ENCODE measurements at regions not wholly inside any gene's neighbourhood (a gene's known extent, or its start where the extent isn't known, plus 50 kb on each side); places are given as distances from the start of the nearest gene placed in this dataset.
A peak's percentile ranks its signal among the peaks of the same experiment; 100 is the strongest.

DNA sequence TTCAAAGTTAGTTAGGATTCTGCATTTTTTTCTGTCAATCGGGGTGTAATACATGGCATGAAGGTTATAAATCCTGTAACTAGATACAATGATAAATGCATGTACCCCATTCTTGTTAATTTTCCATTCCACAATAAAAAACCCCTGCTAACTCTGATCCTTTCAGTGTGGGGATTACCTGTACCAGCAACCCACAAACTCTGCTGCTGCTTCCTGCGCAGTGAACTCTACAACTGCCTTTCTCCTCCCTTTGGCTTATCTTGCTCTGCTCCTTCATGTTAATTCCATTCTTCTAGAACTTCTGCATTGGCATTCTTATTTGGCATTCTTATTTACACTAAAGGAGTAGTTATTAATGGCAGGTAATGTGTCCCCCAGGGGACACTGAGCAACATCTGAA, 273.1 kb downstream of the KLF12 start:
- no peak for DNase-seq (ENCODE audit: low read depth in 2 of 3, low spot score in 2 of 3)

DNA sequence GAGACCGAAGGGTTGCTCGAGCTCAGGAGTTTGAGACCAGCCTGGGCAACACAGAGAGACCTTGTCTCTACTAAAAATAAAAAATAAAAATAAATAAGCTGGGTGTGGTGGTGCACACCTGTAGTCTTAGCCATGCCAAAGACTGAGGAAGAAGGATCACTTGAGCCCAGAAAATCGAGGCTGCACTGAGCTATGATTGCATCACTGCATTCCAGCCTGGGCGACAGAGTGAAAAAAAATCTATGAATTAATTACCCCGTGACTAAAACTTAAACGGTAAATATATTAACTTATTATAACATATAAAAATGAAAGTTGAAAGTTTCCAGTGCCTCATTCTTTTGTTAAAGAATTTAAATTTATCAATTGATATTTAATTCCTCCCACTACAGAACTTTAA, 273.7 kb downstream of the KLF12 start:
- no peak for DNase-seq (ENCODE audit: low read depth in 2 of 3, low spot score in 2 of 3)

DNA sequence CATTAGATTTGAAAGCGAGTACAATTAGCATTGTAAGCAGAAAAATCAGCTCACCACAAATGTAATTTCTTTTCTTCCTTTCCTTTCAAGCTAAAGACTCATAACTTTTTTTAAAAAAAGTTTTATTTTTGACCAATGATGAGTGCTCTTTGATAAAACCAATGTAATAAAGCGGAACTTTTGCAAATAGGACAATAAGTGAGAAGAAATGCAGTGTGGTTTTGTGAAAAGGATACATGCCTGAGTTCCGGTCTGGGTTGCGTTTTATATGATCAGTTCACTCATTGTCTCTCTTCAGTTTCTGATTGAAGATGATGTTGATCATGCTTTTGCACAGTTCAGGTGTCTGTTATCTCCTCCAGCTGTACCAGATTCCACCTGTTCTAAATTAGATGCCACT, 274.4 kb downstream of the KLF12 start:
- DNase-seq (ENCODE audit: low read depth in 2 of 3, low spot score in 2 of 3) = no peak

DNA sequence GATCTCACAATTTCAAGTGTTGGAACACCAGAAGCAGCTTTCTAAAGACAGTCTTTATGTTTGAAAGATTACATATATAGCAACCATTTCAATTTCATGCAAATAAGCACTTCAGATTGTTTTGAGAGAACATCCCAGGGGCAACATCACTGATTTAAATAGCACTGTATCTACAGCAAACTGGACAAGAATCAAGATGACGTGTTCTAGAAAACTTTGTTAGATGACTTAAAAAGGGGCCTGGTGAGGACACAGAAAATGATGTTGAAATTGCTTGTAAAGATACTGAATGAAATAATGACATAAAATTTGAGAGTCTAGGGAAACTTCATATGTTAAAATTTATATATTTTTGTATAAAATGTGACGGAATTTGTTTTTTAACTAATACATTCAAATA, 277.1 kb downstream of the KLF12 start:
- DNase-seq (ENCODE audit: low read depth in 2 of 3, low spot score in 2 of 3) = no peak

DNA sequence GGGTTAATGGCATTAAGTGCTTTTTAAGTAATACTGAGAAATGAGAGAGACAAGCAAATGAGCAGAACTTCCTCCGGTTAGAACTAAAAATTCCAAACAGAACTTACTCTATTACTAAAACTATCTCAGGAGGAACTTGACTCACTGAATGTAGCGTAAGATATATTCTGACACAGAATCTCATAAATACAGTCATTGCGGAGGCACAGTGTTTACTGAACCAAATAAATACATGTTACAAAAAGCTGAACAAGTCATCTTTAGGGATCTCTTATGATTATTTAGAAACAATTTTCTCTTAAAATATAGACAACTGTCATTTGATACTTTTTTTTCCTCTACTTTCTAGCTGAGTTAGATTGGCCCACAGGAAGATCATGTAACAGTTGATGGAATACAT, 283.1 kb downstream of the KLF12 start:
- DNase-seq (ENCODE audit: low read depth in 2 of 3, low spot score in 2 of 3) = no peak

DNA sequence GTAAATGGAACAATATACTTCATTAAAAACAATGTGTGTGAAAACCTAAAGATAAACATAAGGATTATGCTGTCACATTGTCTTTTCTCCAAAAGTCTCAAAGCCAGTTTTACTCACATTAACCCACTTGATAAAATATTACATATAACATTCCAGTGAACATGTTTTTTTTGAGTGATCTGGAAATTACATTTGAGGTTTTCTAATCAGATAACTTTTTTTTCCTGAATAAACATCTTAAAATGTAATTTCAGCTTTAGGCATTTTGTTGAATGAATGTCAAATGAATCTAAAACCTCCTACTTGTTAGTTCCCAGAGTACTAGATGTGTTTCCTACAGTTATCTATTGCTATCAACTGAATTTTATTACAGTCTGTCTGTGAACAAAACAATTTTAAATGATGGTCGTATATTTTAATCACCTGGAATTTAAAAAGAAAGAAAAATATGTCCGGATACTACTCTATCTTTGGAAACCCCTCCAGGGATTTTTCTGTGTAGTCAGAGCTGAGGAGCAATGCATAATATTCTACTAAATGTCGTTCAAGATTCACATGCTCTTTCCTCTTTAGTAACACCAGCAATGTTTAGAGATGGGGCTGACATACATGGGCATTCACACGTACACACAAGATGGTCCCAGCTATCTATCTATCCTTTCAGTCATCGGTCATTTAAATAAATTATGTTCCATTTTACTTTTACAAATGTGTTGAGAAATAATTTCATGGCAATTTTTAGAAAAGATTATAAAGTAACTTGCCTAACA, 283.9 kb downstream of the KLF12 start:
- DNase-seq (ENCODE audit: low read depth in 2 of 3, low spot score in 2 of 3) = no peak

DNA sequence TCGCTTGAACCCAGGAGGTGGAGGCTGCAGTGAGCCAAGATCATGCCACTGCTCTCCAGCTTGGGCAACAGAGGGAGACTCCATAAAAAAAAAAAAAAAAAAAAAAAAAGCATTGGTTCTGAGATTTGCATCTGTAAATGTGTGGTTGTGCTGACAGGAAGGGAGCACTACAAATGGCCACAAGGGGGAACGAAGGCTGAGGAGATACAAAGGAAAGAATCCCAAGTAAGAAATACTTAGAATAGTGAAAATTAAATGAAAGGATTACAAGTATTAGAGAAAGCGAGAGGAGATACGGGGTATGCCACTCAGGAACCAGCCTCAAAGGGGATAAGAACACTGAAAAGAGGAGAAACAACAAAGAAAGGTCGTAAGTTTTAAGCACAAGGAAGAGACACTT, 284.9 kb downstream of the KLF12 start:
- peak in 1 of 3 donors; percentile 31 for DNase-seq (ENCODE audit: low read depth in 2 of 3, low spot score in 2 of 3)

DNA sequence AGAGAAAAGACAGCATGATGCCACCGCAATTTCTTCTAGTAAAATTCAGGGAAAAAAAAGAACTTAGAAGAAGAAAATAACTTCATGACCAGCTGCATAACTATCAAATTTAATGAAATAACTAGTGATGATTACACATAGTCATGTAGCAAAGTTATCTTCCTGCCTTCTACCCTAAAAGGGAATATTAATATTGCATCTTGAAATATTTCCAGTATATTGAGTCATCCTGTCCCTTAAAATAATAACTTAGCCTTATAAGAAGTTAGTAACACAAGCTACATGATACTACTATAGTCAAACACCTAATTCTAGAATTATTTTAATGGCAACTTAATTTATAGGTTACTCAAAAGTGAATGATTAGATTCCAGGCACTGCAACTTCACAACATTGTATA, 289.2 kb downstream of the KLF12 start:
- no peak for DNase-seq (ENCODE audit: low read depth in 2 of 3, low spot score in 2 of 3)

DNA sequence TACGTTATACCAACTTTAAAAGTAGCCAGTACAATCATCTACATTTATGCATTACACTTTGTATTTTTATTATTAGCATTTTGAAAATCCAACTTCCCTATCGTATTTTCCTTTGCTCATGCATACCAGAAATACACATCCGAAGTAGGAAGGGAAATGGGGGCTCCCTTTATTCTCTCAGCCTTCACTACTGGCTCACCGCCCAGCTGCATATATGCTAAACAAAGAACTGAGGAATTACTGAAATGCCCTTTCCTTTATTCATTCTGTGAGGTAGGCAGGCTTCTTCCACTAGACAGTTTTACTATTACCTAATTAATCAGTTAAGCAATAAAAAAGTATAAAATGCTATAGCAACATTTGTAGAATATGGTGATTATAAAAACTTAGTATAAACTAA, 291.6 kb downstream of the KLF12 start:
- DNase-seq (ENCODE audit: low read depth in 2 of 3, low spot score in 2 of 3) = no peak

DNA sequence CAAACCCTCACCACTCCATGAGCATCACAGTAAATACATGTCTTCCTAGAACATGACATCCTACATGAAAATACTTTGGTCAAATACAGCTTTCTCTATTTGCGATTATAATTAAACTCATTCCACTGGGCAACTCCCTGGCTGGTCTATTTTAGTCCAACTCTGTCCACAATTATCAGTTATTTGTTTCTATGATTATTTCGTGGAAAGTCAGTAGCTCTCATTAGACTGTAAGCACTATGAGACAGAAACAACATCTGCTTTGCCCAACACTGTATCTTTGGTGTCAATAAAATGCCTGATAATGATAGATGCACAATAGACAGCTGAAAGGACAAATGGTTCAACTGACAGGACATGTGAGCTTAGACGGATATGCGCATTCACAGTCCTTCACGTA, 292.0 kb downstream of the KLF12 start:
- DNase-seq (ENCODE audit: low read depth in 2 of 3, low spot score in 2 of 3) = no peak

DNA sequence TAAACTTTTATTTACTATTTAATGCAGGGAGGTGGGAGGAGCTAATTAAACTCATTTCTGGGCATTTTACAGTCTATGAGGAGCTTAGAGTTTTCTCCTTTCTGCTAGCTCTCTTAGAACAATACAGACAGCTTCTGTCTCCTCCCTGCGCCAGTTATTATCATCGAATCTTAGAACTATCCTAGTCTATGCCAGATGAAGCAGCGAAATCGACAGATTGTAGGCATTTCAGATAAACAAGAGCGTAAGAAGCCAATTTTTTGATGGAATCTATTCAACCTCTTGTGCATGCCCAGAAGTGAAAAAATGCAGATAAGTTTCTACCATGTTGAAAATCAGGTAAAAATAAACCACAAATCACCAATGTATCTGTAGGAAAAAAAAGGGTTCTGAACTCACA, 297.1 kb downstream of the KLF12 start:
- DNase-seq (ENCODE audit: low read depth in 2 of 3, low spot score in 2 of 3) = no peak

DNA sequence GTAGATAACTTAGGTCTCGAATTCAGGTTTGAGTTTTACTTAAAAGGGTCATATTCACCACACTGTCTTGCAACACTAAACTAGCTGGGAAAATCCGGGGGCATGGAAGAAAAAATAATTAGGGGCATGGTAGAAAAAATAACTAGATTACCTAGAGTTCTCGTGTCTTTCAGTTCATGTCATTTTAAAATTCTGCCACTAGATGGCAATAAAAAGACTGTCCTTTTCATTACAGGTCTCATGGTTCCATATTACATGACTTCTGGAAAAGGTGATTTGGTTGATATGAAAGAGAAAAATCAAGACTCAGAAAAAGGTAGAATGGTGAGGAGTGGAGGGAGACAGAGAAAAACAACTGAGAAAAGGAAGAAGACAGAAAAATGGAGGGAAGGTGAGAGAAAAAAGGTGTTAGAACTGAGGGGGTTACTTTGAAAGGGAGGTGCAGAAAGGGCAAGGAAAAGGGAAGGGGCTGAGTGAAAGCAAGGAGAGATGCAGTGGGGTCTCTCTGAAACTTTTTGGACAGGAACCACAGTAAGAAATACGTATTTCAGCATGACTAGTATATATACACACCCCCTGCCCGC, 299.0 kb downstream of the KLF12 start:
- DNase-seq (ENCODE audit: low read depth in 2 of 3, low spot score in 2 of 3) = peak in 2 of 3 donors; percentile 35 to 69

DNA sequence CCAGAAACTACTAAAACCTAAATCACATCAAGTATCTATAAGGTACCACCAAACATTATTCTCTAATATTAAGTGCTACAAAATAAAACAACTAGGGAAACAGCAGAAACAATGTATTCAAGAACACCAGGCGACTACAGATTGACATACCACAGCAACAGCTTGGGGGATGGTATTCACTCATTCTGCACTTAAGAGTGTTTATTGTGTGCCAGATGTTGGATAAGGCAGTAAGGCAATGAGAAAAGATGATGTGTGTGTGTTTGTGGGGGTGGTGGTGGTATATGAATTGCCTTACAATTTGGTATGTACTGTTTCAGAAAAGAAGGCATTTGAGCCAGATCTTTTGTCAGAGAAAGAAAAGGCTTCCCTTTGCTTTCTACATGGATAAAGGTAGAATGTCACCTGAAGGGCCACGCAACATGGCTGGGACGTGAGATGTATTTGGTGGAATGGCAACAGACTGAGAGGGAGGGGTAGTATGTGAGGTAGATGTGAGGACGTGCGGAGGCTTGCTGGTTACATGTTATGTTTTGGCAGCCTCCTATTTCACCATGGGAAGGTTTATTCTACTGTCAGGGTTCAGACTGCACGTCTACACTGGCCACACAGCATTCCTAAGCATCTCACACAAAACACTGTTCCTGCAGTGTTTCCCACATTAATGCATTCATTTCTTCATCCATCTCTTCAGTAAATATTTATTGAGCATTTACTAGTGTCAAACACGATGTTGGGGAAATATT, 300.7 kb downstream of the KLF12 start:
- no peak for DNase-seq (ENCODE audit: low read depth in 2 of 3, low spot score in 2 of 3)

DNA sequence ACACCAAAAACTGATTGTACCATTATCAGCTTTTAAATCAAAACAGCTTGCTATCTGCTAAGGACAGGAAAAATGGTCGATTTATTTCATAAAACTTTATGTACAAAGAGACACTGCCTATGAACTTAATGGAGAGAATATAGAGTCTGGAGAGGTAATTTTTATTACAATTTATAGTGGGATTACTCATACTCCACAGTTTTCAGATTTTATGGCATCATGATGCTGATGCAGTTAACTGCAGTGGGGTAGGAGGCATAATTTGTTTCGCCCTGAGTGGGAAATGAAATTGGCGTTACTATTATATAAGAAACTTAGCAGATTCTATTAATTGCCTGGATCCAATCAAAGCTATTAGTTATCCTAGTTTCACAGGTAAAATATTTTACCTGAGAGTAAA, 301.4 kb downstream of the KLF12 start:
- no peak for DNase-seq (ENCODE audit: low read depth in 2 of 3, low spot score in 2 of 3)

DNA sequence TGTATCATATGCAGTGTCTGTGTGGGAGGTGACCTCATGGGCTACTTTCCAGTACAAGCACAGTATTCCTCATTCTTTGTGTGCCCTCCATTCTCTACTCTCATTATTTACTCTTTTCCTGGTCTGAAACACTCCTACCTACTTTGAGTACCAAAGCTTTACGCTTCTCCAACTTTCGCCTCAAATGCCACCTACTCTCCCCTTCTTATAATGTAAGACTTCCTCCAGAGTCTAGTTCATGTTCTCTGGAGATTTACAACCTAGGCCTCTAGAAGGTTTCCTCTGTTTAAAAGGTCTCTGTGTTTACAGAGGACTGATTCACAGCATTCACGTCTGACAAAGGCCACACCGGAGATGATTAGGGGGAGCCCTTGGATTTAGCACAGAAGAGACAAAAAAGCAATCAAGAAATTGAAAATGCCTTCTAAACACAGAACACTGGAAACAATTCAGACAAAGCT, 302.0 kb downstream of the KLF12 start:
- peak in 1 of 3 donors; percentile 6 for DNase-seq (ENCODE audit: low read depth in 2 of 3, low spot score in 2 of 3)

DNA sequence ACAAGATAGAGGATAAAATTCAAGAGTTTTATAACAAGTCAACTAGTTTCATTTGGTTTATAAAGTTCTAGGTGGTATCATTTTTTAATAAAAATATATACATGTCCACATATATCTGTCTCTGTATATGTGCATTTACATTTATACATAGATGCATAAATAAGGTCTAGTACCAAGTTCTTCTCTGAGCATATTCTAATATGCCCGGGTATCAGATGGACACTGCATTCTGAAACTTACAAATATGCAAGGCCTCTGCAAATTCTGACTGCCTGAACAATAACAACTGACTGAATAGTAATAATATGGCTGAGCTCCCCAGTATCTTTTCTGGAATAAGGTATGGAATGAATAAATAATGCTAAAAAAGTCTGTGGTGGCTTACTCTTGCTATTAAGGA, 304.8 kb downstream of the KLF12 start:
- no peak for DNase-seq (ENCODE audit: low read depth in 2 of 3, low spot score in 2 of 3)

DNA sequence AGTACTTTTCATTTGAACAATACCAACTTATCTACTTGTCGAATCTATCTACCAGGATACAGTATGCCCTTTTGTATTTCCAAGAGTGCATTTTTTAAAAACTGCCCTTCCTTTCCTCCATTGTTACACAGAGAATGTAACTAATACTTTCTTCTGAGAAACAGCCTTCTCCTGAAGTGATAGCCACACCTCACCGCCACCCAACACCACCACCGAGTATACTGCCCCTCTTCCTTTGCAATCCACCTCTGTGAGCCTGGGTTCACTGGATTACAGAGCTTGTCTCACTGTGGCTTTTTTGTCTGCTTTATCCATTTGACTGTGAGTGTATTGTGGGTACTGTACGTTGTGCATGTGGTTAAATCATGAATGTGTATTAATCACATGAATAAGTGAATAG, 305.4 kb downstream of the KLF12 start:
- no peak for DNase-seq (ENCODE audit: low read depth in 2 of 3, low spot score in 2 of 3)

DNA sequence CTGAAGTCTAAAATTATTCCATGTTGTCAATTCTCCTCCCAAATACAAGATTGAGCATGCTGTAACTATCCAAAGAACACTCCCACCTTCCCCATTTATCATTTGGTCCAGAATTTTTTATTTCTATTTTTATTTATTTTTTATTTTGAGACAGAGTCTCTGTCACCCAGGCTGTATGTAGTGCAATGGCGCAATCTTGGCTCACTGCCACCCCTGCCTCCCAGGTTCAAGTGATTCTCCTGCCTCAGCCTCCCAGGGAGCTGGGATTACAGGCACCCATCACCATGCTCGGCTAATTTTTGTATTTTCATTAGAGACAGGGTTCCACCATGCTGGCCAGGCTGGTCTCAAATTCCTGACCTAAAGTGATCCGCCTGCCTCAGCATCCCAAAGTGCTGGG, 306.8 kb downstream of the KLF12 start:
- no peak for DNase-seq (ENCODE audit: low read depth in 2 of 3, low spot score in 2 of 3)

DNA sequence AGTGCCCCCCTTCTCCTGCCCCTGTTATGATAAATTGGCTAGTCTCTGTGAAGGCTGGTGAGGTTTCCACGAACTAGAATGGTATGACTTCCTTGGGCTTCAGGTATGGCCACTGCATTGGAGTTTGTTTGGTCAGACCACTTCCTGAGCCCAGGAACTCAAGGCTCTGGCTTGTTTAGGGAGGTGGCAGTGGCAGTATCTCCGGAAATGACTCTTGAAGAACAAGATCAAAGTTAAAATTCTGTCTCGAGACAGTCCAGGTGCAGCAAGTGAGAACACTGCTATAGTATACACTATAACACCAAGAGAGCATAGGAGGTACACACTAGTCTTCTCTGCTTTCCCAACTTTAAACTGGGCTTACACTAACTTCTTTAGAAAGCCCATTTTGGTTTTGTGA, 309.1 kb downstream of the KLF12 start:
- DNase-seq (ENCODE audit: low read depth in 2 of 3, low spot score in 2 of 3) = no peak

DNA sequence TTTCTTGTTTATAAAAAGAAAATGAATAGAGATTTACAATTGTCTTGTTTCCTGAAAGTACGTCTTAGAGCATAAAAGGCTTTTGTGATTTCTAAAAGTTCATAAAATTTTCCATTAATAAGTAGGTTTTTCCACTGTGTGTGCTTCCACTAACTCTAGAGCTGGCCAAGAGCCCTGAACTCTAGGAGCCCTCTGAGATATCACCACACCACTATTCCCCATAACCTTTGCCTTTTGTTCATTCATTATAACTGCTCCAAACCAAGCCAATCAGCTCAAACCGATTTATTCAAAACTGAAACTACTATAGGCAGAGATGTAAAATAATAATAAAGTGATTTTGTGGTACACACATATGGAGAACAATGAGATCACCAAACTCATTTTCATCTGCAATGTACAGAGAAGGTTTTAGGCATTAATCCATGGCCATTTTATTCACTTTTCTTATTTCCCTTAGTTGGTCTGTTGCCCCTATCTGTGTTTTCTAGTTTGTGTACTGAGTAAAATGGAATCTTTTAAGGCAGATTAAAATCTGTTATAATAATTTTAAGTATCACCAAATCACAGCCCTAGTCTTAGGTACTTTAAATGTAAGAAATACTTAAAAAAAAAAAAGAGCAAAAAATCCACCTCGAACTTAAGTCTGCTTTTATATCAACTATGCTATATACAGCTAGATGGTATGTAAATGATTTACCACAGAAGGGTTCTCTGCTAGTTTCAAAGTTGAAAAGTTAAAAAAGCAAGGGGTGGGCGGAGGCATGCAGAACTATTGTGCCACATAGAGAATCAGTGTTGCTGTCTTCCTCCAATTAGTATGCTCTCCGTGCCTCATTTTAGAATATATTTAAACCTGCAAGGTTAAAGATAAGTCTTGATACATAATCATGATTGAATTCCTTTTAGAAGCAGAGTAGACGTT, 311.3 kb downstream of the KLF12 start:
- no peak for DNase-seq (ENCODE audit: low read depth in 2 of 3, low spot score in 2 of 3)

DNA sequence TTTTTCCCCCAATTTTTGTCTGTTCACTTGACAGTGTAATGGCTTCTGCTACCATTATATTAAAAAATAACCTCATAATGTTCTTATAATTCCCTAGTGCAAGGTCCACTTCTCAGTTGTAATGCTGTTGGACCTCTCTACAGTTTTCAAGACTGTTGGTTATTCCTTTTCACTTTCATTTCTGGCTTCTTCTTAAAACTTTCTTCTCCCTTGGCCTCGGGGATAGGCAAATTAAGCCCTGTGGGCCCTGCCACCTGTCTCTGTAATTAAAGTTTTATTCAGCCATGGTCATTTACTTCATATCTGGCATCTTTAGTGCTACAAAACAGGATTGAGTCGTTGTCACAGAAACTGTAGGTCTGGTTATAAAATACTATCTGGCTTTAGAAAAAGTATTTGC, 313.5 kb downstream of the KLF12 start:
- DNase-seq (ENCODE audit: low read depth in 2 of 3, low spot score in 2 of 3) = no peak
